Cerebellar nuclear complex (tissue), 1 donor: ENCODE measurements at regions not wholly inside any gene's neighbourhood (a gene's known extent, or its start where the extent isn't known, plus 50 kb on each side); places are given as distances from the start of the nearest gene placed in this dataset.
"Not testable (repeated sequence)": the region's sequence is repeated elsewhere in the genome, so short reads cannot be mapped to it uniquely, and the experiment has no call there.

ENCODE experiments used
- DNase-seq, 2 experiments: peaks; one replicate each; lab custom pipeline; 2025; lab: John Stamatoyannopoulos, UW

DNA sequence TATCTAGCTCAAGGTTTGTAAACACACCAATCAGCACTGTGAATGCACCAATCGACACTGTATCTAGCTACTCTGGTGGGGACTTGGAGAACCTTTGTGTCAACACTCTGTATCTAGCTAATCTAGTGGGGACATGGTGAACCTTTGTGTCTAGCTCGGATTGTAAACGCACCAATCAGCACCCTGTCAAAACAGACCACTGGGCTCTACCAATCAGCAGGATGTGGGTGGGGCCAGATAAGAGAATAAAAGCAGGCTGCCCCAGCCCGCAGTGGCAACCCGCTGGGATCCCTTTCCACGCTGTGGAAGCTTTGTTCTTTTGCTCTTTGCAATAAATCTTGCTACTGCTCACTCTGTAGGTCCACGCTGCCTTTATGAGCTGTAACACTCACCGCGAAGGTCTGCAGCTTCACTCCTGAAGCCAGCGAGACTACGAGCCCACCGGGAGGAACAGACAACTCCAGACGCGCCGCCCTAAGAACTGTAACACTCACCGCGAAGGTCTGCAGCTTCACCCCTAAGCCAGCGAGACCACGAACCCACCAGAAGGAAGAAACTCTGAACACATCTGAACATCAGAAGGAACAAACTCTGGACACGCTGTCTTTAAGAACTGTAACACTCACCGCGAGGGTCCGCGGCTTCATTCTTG is 128.5 kb downstream of the MRPL14 start:
- DNase-seq, result not testable (repeated sequence)

GRCh38 chr6:43997990-43998585 is 129.2 kb downstream of the MRPL14 start:
- not testable (repeated sequence) for DNase-seq

DNA sequence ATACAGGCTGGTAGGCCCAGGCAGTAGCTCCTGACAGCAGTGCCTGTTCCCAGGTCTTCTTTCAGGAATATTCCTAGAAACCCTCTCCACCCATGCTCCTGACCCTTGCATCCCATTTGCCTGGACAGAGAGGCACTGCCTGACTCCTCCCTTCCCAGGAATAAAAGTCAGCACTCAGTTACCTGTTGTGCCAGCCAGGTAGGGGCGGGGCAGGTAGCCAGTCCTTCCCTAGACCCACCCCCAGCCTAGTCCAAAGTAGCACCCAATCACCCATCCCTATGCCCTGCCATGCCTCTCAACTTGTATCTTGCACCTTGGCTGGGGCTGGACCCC is 129.9 kb downstream of the MRPL14 start:
- DNase-seq, result no peak

DNA sequence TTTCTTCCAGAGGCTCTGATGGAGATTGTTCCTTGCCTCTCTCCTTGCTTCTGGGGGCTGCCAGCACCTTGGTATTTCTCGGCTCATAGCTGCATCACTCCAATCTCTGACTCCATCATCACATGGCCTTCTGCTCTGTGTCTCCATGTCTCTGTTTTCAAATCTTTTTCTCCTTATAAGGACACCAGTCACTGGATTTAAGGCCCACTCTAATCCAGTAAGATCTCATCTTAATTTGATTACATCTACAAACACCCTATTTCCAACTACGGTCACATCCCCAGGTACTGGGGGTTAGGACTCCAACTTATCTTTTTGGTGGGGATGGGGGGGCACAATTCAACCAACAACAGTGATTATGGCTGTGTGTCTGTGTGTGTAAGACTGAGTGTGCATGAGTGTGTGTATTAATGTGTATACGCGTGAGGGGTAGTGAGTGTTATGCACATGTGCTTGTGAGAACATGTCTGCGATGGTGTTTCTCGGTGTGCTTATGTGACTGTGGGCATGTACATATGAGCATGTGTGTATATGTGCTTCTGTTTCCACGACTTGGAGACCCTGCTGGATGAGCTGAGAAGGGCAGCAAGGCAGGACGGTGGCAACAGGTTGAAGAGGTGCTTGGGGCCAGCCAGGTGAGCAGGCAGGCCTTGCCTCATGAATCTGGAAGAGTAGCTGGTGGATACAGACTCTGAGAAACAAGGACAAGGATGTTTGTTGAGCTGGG is 130.5 kb downstream of the MRPL14 start:
- no peak for DNase-seq

GRCh38 chr6:43995137-43995536 is 132.1 kb downstream of the MRPL14 start:
- DNase-seq, result no peak

- no peak for DNase-seq
These were observed 133.2 kb downstream of the MRPL14 start for GRCh38 chr6:43993881-43994523.

DNA sequence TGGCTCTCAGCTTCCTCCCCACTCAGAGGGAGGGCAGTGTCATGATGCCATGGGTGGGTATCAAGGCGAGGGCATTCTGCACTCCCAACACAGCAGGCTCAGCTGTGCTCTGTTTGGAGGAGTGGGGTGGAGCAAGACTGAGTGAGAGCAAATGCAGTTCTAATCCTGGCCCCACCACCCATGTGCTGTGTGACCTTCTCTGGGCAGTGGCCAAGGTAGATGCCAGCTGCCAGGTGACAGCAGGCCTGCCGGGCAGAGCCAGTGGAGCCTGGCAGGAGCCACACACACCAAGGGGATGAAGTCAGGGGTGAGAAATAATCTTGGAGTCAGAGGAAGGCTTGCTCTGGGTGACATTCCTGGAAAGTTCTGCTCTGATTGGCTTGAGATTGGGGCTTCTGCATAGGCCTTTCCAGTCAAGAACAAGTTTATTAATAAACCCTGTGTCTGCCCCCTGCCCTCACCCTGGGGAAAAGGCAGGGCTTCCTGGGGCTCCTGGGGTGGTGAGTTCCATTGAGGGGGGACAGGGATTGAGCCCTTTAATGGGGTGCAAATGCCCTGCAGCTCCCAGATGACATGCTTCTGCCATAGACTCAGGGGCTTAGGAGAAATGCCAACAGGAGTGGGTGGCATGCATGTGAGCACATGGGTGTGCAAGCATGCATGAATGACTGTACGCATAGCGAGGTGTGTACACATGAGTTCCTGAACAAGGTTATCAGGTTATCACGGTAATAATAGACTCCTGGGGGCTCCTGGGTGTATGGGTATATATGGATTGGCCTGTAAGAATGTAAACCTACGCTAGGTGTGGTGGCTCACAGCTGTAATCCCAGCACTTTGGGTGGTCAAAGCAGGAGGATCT is 134.2 kb downstream of the MRPL14 start:
- DNase-seq, result no peak

- no peak for DNase-seq
These were observed 135.1 kb downstream of the MRPL14 start for GRCh38 chr6:43992126-43992663.

- no peak for DNase-seq
These were observed 136.3 kb downstream of the MRPL14 start for GRCh38 chr6:43990627-43991619.

- DNase-seq, result no peak
These were observed 137.0 kb downstream of the MRPL14 start for GRCh38 chr6:43990275-43990626.

GRCh38 chr6:43989581-43990146 is 137.6 kb downstream of the MRPL14 start:
- no peak for DNase-seq

GRCh38 chr6:43988801-43989200 is 138.5 kb downstream of the MRPL14 start:
- DNase-seq, result no peak

DNA sequence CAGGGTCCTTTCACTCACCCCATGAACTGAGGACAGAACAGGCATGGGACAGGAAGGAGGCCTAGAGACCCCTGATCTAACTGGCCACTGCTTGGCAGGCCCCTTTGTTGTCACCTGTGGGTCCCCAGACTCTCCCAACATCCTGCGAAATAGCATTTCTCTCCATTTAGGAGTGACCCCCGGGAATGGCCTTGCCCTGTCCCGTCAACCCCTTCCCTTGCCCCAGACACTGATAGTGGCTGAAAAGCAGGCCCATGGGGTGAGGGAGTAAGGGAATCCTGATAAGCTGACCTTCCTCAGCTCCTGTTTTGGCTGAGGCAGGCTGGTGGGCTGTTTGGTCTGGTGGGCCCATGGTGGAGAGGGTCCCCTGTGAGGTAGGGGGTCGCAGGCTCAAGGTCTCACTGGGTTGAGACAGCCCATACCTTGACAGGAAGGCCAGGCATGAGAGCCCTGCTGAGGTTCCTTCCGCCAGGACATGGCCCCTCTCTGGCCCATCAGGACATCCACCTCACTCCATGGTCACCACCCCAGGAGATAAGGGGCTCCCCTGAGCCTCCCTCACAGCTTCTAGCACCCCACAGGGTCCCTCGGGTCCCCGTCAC is 139.3 kb downstream of the MRPL14 start:
- DNase-seq, result no peak

GRCh38 chr6:43986177-43986825 is 141.0 kb downstream of the MRPL14 start:
- DNase-seq, result no peak

- no peak for DNase-seq
These were observed 141.9 kb downstream of the MRPL14 start for GRCh38 chr6:43985329-43985728.

DNA sequence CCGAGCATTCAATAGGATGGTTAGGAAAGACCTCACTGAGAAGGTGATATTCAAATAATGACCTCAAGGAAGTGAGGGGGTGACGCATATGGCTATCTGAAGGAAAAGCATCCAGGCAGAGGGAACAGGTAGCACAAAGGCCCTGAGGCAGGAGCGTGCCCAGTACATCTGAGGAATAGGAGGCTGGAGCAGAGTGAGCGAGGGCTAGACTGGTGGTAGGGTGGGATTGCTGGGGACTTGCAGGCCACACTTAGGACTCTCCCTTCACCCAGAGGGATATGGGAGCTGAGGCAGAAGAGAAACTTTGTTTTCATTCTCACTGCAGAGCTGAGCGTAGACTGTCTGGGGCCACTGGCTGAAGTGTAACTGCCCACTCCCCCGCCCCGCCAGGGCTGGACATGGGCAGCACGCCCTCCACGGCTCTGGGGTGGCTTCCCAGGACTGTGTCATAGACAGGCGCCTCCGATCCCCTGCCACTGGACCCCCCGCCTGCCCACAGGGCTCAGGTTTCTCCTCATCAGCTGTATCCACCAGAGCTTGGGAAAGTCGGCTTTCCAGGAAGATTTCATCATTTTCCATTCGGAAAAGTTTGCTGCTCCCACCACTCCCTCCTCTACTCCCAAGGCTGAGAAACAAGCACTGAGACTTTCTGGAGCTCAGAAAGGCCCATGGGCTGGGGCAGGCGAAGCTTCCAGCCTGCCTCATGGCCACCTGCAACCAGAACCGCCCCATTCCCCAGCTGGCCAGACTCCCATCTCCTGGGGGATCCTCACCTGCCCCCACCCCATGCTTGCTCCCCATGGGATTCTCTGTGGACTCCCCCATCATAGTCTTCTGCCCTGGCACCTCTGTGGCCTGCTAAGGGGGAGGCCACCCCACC is 142.6 kb downstream of the MRPL14 start:
- DNase-seq, result no peak

GRCh38 chr6:43983632-43984031 is 143.6 kb downstream of the MRPL14 start:
- DNase-seq, result no peak

- no peak for DNase-seq
These were observed 144.1 kb downstream of the MRPL14 start for GRCh38 chr6:43983191-43983590.
